T-helper 1 cell treated with Interleukin-12 subunit alpha and Interleukin-12 subunit beta and Interleukin-4 antibody, amounts not matched to agents 30 μg/mL and 1 μg/mL, for 36 hours (primary cell): ENCODE measurements at regions not wholly inside any gene's neighbourhood (a gene's known extent, or its start where the extent isn't known, plus 50 kb on each side); places are given as distances from the start of the nearest gene placed in this dataset.
"Not testable (repeated sequence)": the region's sequence is repeated elsewhere in the genome, so short reads cannot be mapped to it uniquely, and the experiment has no call there.

Source experiments
- H3K27ac Mint-ChIP-seq: one replicate; pipeline ENCODE4 v1.8.0; 2021; ENCODE audit warnings: mild to moderate bottlenecking, mixed read lengths
- H3K27me3 Mint-ChIP-seq: one replicate; pipeline ENCODE4 v1.8.0; 2021; ENCODE audit warnings: low read depth, mixed read lengths
- H3K36me3 Mint-ChIP-seq: one replicate; pipeline ENCODE4 v1.8.0; 2021; ENCODE audit warnings: low read depth, mixed read lengths
- H3K4me1 Mint-ChIP-seq: one replicate; pipeline ENCODE4 v1.8.0; 2021; ENCODE audit warnings: low read depth, mixed read lengths
- H3K4me3 Mint-ChIP-seq: one replicate; pipeline ENCODE4 v1.8.0; 2021; ENCODE audit warnings: mild to moderate bottlenecking, moderate library complexity, mixed read lengths
- H3K9me3 Mint-ChIP-seq: one replicate; pipeline ENCODE4 v1.8.0; 2021; ENCODE audit warnings: mixed read lengths

DNA sequence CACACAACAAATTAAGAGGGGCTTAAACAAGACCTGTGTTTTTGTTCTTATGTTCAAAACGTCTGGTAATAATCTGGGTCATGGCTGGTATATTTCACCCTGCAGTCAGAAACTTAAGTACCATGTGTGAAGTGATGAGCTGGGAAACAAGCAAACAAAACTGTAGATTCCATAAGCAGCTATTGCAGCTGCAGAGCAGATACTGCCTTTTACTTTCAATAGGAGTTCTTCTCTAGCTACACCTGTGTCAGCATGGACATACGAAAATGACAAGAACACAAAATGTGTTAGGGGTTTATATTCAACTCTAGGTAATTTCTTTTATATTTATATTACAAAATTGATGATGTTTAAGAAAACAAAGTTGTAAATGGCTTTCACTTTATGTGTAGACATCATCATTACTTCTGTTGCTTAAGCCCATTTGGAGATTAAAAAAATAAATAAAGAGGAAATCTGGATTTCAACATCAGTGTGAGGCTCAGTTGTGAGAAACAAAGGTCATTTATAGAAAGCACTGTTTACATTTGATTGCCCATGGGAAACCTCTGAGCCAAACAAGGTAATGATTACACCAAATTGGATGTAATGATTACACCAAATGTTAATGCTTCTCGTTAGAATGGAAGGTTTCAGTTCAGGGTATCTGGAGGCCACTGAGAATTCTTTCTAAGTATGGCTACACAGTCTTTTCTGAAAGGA is 451.0 kb upstream of the SLC10A2 start:
- no peak overlapping the region for H3K27ac Mint-ChIP-seq
- H3K4me1 Mint-ChIP-seq, result no peaks in the 10 kb centered on the region
- no peaks in the 10 kb centered on the region for H3K9me3 Mint-ChIP-seq
- no peak overlapping the region for H3K4me3 Mint-ChIP-seq
- no peaks in the 10 kb centered on the region for H3K27me3 Mint-ChIP-seq
- no peaks in the 10 kb centered on the region for H3K36me3 Mint-ChIP-seq

DNA sequence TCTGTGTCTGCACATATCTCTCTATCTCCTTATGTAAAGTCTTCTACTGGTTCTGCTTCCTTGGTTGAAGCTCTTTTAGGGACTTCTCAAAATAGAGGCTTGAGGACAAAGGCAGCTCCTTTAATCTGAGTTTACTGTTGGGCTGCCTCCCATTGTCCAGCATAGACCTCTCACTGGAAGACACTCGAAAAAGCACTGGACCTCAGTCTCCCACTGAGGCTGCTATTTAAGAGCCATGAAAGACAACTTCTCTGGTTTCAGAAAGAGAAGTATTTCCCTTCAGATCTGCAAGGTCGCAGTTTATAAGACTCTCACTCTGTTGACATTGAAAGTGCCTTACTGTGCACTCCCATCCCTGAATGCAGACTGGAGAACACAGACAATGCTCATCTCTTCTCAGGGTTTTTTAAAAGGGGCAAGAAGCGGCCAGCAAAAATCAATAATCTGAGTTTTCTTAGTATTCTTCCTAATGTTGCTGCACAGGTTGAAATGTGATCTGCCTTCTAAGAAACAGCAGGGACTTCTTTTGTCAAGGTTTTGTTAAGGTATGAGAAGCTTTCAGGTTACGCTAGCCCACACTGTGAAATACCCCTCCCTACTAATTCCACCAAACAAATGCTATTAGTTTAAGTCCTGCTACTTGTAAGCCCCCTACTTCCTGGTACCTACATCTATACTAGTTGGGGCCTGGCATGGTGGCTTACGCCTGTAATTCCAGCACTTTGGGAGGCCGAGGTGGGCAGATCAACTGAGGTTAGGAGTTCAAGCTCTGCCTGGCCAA is 450.0 kb upstream of the SLC10A2 start:
- H3K4me1 Mint-ChIP-seq, result no peaks in the 10 kb centered on the region
- H3K4me3 Mint-ChIP-seq, result no peak overlapping the region
- no peak overlapping the region for H3K27ac Mint-ChIP-seq

DNA sequence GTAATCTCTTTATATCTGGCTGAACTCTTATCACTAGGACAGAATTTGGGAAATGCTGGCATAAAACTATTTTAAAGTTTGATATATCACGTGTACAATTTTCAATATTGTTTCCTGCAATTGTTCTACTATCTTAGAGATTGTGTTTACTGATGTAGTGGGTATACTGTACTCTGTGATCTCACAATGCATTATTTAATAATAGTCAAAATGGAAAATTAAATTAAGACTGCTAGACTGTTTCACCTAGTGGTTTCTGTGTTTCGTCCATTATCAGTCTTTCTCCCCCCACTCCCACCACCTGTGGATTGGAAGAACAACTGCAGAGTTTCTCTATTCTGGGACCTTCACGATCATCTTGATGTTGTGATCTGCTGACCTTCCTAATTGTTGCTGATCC is 449.2 kb upstream of the SLC10A2 start:
- H3K4me1 Mint-ChIP-seq, result no peaks in the 10 kb centered on the region
- no peaks in the 10 kb centered on the region for H3K27me3 Mint-ChIP-seq
- no peaks in the 10 kb centered on the region for H3K36me3 Mint-ChIP-seq
- H3K4me3 Mint-ChIP-seq, result no peak overlapping the region
- peaks cover under 1% of the 10 kb centered on the region for H3K9me3 Mint-ChIP-seq
- no peak overlapping the region for H3K27ac Mint-ChIP-seq

More for the DNA sequence above, 450.0 kb upstream of the SLC10A2 start:
- no peaks in the 10 kb centered on the region for H3K27me3 Mint-ChIP-seq
- no peaks in the 10 kb centered on the region for H3K36me3 Mint-ChIP-seq
- no peaks in the 10 kb centered on the region for H3K9me3 Mint-ChIP-seq

DNA sequence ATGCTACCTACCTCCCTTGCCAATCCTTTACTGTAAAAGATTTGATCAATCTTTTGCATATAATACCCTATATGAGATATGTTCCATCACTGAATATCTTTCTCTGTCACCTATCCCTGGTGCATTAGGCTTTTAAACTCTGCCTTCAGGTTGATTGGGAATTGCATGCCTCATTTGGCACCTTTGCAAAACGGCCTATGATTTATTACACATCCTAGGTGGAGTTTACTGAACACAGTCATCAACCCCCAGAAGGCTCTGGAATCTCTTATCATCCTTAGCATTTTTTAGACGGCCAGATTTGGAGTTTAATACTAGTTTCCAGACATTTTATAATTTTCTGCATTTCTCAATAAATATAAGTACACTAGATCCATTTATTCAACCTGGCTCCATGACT is 448.4 kb upstream of the SLC10A2 start:
- no peak overlapping the region for H3K4me3 Mint-ChIP-seq
- peaks cover 4% of the 10 kb centered on the region for H3K9me3 Mint-ChIP-seq
- no peaks in the 10 kb centered on the region for H3K27me3 Mint-ChIP-seq
- H3K36me3 Mint-ChIP-seq, result no peaks in the 10 kb centered on the region
- no peaks in the 10 kb centered on the region for H3K4me1 Mint-ChIP-seq
- H3K27ac Mint-ChIP-seq, result no peak overlapping the region

DNA sequence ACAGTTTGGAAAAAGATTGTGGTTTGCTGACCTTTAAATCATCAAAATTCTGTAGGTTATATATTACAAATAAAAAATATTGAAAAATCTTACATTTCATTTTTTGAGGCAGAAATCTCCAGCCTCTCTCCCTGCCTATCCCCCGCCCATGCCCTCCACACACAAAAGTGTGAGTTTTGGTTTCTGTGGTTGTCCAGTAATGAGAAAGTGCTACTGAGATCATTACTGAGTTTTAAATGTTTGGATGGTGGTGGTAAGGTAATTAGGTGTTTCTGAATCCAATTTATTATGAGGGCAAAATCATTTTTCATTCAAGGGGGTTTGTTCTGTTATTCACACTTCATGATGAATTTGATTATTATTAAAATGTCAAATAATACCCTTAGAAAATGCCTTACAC is 448.0 kb upstream of the SLC10A2 start:
- no peaks in the 10 kb centered on the region for H3K4me1 Mint-ChIP-seq
- H3K4me3 Mint-ChIP-seq, result no peak overlapping the region
- no peaks in the 10 kb centered on the region for H3K36me3 Mint-ChIP-seq
- H3K9me3 Mint-ChIP-seq, result peaks cover 4% of the 10 kb centered on the region
- no peak overlapping the region for H3K27ac Mint-ChIP-seq
- H3K27me3 Mint-ChIP-seq, result no peaks in the 10 kb centered on the region

DNA sequence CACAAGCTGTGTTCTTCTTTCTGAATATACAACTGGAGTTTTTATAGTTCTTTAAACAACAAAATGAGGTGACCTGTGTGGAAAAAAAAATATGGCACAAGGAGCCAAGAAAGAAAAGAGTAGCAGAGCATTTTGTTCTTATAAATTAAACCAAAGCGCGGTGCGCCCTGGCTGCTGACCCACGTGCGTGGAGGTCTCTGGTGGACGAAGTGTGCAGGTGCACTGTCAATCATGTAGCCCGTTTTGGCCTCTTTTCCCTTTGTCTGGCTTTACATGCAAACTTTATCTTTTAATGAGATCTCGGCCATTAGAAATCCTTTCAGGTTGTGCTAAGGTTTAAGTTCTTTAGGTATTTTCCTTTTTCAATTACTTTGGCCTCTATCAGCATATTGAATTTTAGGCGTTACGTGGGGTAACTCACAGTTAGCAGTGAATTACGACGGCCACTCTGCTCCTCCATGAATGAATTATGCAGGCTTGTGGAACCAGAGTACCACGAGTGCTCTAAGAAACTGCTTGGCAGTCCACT is 443.9 kb upstream of the SLC10A2 start:
- no peaks in the 10 kb centered on the region for H3K4me1 Mint-ChIP-seq
- no peaks in the 10 kb centered on the region for H3K36me3 Mint-ChIP-seq
- no peak overlapping the region for H3K4me3 Mint-ChIP-seq
- no peak overlapping the region for H3K27ac Mint-ChIP-seq
- peaks cover 8% of the 10 kb centered on the region for H3K9me3 Mint-ChIP-seq
- no peaks in the 10 kb centered on the region for H3K27me3 Mint-ChIP-seq

DNA sequence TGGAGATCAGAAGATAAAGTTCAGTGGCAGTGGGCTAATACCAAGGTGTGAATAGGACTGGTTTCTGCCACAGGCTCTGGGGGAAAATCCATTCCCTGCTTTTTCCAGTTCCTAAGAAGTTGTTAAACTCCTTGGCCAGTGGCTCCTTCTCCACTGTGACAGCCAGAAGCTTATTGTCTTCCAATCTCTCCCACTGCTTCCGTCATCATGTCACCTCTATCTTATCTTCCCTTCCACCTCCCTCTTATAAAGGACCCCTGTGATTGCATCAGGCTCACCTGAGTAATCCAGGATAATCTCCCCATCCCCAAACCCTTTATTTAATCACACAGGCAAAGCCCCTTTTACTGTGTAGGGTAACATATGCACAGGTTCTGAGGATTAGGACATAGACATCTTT is 431.2 kb upstream of the SLC10A2 start:
- Mint-ChIP-seq H3K9me3 (peaks cover 5% of the 10 kb centered on the region), H3K27ac (no peak overlapping the region), H3K36me3 (no peaks in the 10 kb centered on the region), H3K4me1 (no peaks in the 10 kb centered on the region), H3K4me3 (no peak overlapping the region), H3K27me3 (no peaks in the 10 kb centered on the region)

DNA sequence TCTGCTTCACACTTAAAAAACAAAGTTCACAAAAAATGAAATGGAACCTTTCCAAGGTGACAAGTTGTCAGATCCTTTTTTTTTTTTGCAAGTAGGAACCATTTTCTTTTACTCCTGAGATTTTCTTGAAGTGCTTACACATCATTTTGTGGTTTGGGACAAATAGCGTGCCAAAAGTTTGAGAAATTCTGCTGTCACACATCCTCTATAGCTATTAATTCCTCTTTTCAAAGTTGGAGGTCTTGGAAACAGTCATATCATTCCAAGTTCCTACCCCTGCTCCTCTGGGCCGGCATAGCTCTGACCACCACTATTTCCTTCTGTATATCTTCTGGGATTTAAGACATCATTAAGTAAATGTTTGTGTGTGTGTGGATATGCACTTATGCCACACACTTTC is 421.6 kb upstream of the SLC10A2 start:
- no peaks in the 10 kb centered on the region for H3K4me1 Mint-ChIP-seq
- peaks cover 1% of the 10 kb centered on the region for H3K9me3 Mint-ChIP-seq
- H3K36me3 Mint-ChIP-seq, result no peaks in the 10 kb centered on the region
- H3K4me3 Mint-ChIP-seq, result no peak overlapping the region
- H3K27me3 Mint-ChIP-seq, result no peaks in the 10 kb centered on the region
- no peak overlapping the region for H3K27ac Mint-ChIP-seq

DNA sequence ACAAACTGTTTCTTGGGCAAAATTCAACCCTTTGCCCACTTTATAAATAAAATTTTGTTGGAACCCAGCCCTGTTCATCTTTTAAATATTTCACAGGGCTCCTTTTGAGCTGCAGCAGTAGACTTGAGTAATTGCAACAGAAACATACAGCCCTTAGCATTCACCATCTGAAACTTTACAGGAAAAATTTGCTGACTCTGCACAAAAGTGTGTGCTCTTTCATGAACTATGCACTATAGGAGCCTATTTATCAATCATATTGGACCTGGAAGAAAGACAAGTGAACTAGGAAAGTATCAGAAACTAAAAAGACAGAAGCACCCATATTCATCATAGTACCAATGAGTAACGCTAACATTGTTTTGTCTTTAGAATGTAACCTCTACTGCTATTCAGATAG is 406.9 kb upstream of the SLC10A2 start:
- H3K27me3 Mint-ChIP-seq, result no peaks in the 10 kb centered on the region
- H3K27ac Mint-ChIP-seq, result no peak overlapping the region
- H3K4me1 Mint-ChIP-seq, result no peaks in the 10 kb centered on the region
- no peaks in the 10 kb centered on the region for H3K36me3 Mint-ChIP-seq
- no peak overlapping the region for H3K4me3 Mint-ChIP-seq
- peaks cover 6% of the 10 kb centered on the region for H3K9me3 Mint-ChIP-seq

DNA sequence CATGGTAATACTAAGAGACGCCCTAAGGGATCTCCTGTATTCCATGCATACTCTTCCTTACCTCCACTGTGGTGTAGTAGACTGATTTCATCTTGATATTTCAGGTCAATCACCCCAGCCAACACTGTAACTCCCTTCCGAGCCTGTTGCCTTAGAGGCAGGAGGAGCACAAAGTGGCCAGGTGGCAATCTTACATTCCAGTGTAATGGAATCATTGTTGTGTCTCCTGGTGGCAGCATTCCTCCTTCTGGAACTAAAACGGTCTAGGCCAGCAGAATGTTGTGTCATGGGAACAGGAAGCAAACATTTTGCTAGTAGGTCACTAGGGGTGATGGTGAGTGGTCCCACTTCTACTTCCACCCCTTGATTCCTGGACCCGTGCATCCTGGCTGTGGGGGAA is 405.7 kb upstream of the SLC10A2 start:
- no peaks in the 10 kb centered on the region for H3K4me1 Mint-ChIP-seq
- no peaks in the 10 kb centered on the region for H3K36me3 Mint-ChIP-seq
- peaks cover under 1% of the 10 kb centered on the region for H3K9me3 Mint-ChIP-seq
- H3K27ac Mint-ChIP-seq, result no peak overlapping the region
- no peak overlapping the region for H3K4me3 Mint-ChIP-seq
- H3K27me3 Mint-ChIP-seq, result no peaks in the 10 kb centered on the region

DNA sequence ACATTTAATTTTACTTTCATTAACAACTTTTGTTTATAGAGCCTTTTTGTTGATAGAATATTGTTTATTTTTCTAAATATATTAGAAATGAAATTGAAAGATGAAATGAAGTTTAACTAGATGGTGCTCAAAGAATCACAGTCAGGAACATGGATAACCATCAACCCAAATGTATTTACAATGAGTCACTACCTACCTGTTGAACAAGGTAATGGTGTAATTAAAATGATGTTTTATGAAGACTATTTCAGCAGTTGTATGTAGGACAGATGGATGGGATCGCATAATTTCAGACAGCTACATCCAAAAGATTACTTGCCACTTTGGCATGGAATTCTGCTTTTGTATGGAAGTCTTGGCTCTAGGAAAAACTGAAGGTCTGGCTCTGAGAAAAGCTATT is 403.6 kb upstream of the SLC10A2 start:
- H3K9me3 Mint-ChIP-seq, result no peaks in the 10 kb centered on the region
- no peak overlapping the region for H3K4me3 Mint-ChIP-seq
- no peaks in the 10 kb centered on the region for H3K27me3 Mint-ChIP-seq
- no peaks in the 10 kb centered on the region for H3K36me3 Mint-ChIP-seq
- no peaks in the 10 kb centered on the region for H3K4me1 Mint-ChIP-seq
- no peak overlapping the region for H3K27ac Mint-ChIP-seq

DNA sequence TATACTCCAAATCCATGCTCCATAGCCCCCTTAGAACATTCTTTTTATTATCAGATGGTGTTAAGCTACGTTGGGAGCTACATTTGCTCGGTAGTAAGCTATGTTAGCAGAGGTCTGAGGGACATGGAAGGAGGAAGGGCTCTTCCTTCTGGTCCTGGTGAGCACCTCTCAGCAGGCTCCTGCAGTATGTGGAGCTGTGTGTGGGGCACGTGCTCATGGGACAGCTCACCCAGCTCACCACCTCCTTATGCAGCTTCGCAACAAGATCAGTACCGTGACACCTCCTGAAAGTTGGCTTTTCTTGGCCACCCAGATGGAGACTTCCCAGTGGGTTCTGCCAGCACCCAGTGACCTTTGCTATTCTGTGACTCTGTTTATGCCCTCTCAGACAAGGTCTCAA is 400.5 kb upstream of the SLC10A2 start:
- H3K4me3 Mint-ChIP-seq, result no peak overlapping the region
- no peaks in the 10 kb centered on the region for H3K27me3 Mint-ChIP-seq
- H3K4me1 Mint-ChIP-seq, result no peaks in the 10 kb centered on the region
- no peaks in the 10 kb centered on the region for H3K9me3 Mint-ChIP-seq
- H3K27ac Mint-ChIP-seq, result no peak overlapping the region
- H3K36me3 Mint-ChIP-seq, result no peaks in the 10 kb centered on the region

DNA sequence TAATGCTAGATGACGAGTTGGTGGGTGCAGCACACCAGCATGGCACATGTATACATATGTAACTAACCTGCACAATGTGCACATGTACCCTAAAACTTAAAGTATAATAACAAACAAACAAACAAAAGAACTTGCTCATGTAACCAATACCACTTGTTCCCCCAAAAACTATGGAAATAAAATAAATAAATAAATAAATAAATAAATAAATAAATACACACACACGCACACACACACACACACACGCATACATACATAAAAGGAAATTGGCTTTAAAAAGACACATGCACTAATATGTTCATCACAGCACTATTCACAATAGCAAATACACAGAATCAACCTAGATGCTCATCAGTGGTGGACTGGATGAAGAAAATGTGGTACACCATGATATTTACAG is 394.0 kb upstream of the SLC10A2 start:
- H3K4me3 Mint-ChIP-seq, H3K4me1 Mint-ChIP-seq, H3K27ac Mint-ChIP-seq, H3K36me3 Mint-ChIP-seq, H3K9me3 Mint-ChIP-seq, H3K27me3 Mint-ChIP-seq: not testable (repeated sequence)

DNA sequence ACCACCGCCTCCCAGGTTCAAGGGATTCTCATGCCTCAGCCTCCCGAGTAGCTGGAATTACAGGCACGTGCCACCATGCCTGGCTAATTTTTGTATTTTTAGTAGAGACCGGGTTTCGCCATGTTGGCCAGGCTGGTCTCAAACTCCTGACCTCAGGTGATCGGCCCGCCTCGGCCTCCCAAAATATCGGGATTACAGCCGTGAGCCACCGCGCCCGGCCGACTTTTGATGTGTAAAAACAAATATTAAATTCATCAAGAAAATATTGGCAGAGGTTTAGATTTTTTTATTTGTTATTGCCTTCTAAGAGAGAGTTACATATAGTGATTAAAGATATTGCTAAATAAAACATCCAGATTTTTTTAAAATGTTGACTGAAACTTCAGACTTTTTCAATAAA is 390.8 kb upstream of the SLC10A2 start:
- H3K27me3 Mint-ChIP-seq, H3K36me3 Mint-ChIP-seq, H3K4me3 Mint-ChIP-seq, H3K9me3 Mint-ChIP-seq, H3K4me1 Mint-ChIP-seq, H3K27ac Mint-ChIP-seq: not testable (repeated sequence)

DNA sequence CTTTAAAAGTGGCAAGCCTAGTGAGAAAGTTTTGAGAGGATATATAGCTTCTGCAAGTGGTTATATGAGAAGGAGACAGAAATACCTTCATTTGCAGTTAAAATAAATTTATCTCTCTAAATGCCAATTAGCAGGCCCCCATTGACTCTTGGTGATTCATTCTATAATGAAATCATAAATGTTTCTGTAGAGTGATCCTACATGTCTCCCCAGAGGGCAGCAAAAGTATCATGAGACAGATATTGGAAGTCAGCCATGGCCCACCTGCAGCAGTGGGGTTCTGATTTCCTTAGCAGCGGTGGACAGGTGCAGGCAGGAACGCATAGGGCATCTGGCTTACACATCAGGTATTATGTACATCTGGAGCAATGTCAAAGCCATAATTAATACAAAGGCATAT is 385.4 kb upstream of the SLC10A2 start:
- no peaks in the 10 kb centered on the region for H3K27me3 Mint-ChIP-seq
- no peak overlapping the region for H3K4me3 Mint-ChIP-seq

More for the DNA sequence above, 385.4 kb upstream of the SLC10A2 start:
- H3K27ac Mint-ChIP-seq, result no peak overlapping the region
- no peaks in the 10 kb centered on the region for H3K4me1 Mint-ChIP-seq
- no peaks in the 10 kb centered on the region for H3K36me3 Mint-ChIP-seq
- no peaks in the 10 kb centered on the region for H3K9me3 Mint-ChIP-seq
